MM.1S (cell line): ENCODE measurements at regions not wholly inside any gene's neighbourhood (a gene's known extent, or its start where the extent isn't known, plus 50 kb on each side); places are given as distances from the start of the nearest gene placed in this dataset.

Experiments
- CTCF ChIP-seq: fragments of 300-600 bp; sonication (generic); IDR thresholded peaks from 2 replicates; pipeline ENCODE4 v1.5.1; 2016; ENCODE audit warnings: antibody characterized with exemption, low read length, mixed read lengths
- EZH2 ChIP-seq: fragments of 300-600 bp; sonication (generic); optimal IDR thresholded peaks from 2 replicates; pipeline ENCODE3; 2017; ENCODE audit warnings: low read depth, mild to moderate bottlenecking, antibody characterized with exemption, low read length, mixed read lengths
- EZH2phosphoT487 ChIP-seq: fragments of 300-600 bp; sonication (generic); IDR thresholded peaks from 2 replicates; pipeline ENCODE4 v1.6.1; 2018; ENCODE audit warnings: antibody characterized with exemption, low read length

- TF ChIP-seq EZH2 (no peak), CTCF (no peak), EZH2phosphoT487 (no peak)
These were observed 1822.4 kb upstream of the SEL1L start for GRCh38 chr14:83356080-83356479.
